ELF-1 (cell line): ENCODE measurements at regions not wholly inside any gene's neighbourhood (a gene's known extent, or its start where the extent isn't known, plus 50 kb on each side); places are given as distances from the start of the nearest gene placed in this dataset.
A peak's percentile ranks its signal among the peaks of the same experiment; 100 is the strongest.

Source experiments
- DNase-seq: peaks from one replicate; pipeline ENCODE4 v3.0.0-alpha.2; 2016; ENCODE audit warnings: low read depth, low spot score

DNA sequence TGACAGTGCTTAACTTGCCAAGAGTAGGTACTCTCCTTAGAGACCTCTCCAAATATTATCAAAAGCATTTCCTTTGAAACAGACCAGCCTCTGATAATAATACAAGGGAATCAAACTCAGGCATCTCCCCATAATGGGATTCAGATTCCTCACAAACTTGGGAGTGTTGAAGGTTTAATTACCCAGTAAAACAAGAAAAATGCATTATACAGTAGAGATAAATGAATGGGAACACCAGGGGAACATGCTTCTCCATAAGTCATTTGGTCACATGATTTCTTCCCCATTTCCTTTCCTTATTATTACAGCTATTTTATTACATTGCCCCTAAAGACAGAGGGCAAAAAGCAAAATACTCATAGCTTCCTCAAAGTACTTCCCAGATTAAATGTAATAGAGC is 325.0 kb upstream of the CDIN1 start:
- no peak for DNase-seq

DNA sequence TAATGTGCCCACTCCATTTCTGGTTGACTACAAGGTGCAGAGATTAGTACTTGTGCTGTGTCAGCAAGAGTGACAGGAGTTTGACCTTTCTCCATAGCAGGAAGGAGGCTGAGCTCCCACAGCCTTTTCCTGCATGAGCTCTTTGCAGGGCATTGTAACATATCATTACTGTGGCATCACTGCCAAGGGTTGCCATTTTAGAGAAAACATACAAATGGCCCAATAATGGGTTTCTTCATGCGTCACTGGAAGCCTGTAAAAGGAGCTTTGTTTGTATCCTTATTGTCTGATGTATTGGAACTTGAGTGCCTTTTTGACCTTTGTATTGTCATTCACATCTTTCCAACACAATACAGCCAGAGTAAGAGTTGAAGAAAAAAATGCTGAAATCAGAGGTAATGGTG is 323.0 kb upstream of the CDIN1 start:
- DNase-seq: no peak

DNA sequence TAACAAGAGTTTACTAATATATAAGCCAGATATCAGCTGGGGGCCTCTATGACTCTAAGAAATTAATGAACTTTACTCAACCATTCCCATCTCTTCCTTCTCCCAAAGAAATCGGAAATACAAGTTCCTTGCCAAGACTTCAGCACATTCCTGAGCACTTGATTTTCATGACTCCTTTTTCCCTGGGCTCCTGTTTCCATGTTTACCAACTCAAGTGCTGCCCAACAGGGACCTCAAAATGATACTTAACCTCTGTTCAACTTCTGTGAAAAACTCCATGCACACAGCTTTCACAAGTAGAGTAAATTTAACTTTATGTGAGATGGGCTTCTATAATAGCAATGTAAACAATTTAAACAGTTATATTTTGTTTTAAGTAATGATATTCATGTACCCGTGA is 315.8 kb upstream of the CDIN1 start:
- no peak for DNase-seq

- no peak for DNase-seq
Measured at GRCh38 chr15:36265422-36265821, 314.0 kb upstream of the CDIN1 start.

GRCh38 chr15:36271048-36271447 is 308.4 kb upstream of the CDIN1 start:
- DNase-seq: peak; percentile 59

GRCh38 chr15:36275656-36276055 is 303.8 kb upstream of the CDIN1 start:
- no peak for DNase-seq

GRCh38 chr15:36278219-36278618 is 301.2 kb upstream of the CDIN1 start:
- DNase-seq: peak; percentile 59

DNA sequence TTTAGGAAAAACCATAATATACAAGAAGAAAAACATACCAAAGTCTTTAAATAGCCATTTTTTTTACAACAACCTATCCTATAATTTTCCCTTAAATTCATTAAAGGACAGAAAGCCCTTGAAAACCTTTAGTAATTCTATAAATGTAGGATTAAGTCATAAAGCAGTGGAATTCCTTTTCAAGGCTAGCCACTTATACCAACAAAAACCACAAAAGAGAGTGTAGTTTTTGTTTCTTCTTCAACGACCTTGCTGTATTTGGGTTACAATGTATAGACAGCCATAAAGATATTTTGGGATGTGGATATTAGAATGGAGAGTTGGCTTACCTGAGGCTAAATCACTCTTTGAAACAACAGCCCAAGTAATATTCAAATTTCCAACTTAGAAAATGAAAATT is 296.6 kb upstream of the CDIN1 start:
- no peak for DNase-seq

GRCh38 chr15:36284911-36285310 is 294.5 kb upstream of the CDIN1 start:
- DNase-seq: no peak

- no peak for DNase-seq
Measured at GRCh38 chr15:36291501-36291900, 287.9 kb upstream of the CDIN1 start.

GRCh38 chr15:36294359-36294758 is 285.1 kb upstream of the CDIN1 start:
- DNase-seq: no peak

DNA sequence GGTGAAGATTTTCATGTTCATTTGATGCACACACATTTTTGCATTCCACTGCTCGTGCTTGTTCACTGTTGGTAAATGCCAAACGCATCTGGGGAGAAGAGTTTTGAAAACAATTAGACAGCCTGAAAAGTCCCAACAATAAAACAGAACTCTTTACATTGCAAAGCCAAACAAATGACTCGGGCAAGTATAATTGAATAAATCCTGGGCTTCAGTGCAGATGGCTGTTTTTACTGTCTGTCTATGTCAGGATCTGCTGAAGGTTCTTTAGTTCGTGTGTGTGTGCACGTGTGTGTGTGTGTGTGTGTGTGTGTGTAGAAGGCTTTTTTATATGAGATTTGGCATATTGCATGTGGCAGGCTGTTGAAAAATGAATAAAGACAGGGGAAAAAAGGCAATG is 277.5 kb upstream of the CDIN1 start:
- DNase-seq: no peak

DNA sequence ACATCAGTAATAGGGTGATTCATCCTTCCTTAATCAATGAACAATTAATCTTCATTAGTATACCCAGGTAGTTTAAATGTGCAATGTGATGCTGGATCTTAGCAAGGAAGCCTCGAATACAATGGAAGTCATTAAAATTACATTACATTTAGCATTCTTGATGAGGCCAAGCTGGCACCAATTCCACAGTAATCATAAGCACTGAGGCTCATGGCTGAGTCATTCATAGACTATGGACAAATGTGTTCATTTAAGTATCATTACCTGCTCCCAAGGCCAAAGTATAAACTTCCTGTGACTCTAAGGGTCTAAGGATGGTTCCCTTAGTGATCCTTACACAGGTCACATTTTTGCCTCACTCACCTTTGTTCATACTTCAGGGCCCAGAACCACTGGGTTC is 266.4 kb upstream of the CDIN1 start:
- DNase-seq: no peak

GRCh38 chr15:36313736-36314280 is 265.6 kb upstream of the CDIN1 start:
- DNase-seq: no peak

DNA sequence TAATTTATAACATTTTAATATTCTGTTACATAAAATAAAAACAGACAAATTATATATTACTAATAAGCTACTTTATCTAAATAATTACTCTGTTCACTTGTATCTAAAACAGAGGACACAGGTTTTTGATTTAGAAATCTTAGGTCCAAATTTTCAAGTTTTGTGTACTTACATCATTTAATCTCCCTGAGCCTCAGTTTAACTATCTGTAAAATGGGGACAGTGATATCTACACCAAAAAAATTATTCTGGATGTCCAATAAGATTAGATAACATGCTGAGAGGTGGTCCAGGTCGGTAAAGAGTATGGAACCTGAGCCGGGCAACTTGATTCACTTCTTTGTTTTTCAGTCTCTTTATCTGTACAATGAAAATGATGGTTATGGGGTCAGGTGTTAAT is 263.8 kb upstream of the CDIN1 start:
- DNase-seq: no peak

DNA sequence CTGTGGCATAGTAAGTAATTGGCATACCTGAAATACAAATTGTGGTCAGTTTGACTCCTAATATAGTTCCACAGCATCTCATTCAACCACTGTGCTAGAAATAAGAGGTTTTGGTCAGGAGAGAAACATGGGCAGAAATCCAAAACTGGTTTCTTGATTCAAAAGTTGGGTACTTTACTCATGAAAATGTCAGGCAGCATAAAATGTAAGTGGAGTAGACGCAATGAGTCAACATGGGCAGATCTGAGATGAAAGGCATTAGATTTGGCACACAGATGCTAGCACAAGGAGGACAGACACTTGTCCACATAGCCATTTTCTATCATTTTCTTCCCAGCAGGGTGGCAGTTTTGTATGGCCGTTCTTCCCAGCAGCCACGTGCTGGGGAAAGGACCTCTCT is 255.8 kb upstream of the CDIN1 start:
- DNase-seq: no peak

DNA sequence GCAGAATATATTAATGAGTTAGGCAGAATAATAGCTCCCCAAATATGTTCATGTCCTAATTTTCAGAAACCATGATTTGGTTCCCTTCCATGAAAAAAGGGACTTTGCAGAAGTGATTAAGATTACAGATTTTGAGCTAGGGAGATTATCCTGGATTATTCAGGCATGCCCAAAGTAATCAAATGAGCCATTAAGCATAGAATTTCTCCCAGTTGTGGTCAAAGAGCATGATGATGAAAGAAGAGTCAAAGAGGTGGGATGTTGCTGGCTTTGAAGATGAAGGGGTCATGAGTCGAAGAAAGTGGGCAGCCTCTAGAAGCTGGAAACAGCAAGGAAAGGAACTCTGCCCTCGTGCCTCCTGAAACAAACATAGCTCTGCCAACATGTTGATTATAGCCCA is 254.2 kb upstream of the CDIN1 start:
- no peak for DNase-seq

DNA sequence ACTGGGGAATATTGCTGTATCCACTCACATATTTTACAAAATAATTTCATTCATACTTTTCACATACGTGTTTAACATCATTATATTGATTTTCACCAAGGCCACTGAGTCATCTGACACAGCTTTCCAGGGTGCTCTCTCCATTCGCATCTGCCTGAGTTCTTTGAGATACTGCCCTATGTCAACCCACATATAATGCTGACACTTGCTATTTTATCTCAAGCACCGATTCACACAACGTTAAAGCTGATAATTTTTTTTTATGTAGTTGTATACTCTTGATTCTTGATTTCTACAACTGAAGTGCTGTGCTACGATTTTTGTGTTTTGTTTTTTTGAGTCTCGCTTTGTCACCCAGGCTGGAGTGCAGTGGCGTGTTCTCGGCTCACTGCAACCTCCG is 249.8 kb upstream of the CDIN1 start:
- no peak for DNase-seq

GRCh38 chr15:36330598-36330997 is 248.8 kb upstream of the CDIN1 start:
- DNase-seq: no peak

DNA sequence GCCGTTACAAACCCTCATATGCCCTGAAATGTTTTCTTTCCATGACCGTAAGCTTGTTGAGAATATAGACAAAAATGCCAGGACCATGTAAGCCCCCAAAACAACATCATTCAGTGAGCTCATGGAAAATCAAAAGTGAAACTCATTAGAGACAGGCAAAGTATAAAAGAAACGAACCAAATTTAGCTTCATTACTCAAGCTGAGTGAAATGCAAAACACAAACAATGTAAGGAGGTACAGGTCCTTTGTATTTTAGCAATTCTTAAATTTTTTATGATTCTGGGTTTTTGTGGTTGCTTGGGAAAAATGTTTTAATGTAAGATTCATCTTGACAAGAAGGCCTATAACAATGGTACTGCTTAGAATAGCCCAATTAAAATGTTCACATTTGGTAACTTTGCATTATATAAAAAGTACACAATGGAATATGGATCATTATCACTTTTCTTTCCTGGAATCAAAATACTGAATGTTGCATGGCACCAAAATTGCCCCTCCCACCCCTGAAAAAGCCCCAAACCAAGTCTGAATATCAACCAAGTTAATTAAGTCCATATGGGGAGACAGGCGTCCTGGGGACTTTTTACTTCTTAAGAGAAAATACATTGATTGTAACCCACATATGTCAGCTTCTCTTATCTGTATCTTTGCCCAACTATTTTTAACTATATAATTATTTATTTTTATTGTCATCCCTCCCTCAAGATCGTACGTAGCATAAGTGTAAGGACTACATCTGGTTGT is 247.7 kb upstream of the CDIN1 start:
- DNase-seq: no peak

DNA sequence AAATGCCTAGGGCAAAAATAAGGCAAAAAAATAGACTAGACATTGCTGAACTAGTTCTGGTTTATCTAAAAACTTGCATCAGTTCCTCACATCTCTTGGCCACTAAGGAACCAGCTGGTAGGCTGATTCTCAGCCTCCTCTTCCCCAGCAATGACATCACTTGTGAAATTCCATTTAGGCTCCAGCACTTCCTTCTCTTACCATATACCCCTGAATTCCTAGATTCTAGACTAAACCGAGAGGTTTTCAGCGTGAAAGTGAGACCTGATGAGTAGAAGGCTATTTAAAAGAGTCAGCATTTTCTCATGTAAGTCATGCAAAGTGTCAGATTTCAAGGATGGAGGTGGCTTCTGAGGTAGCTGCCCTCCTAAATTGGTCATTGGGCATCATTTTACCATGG is 247.1 kb upstream of the CDIN1 start:
- DNase-seq: no peak

DNA sequence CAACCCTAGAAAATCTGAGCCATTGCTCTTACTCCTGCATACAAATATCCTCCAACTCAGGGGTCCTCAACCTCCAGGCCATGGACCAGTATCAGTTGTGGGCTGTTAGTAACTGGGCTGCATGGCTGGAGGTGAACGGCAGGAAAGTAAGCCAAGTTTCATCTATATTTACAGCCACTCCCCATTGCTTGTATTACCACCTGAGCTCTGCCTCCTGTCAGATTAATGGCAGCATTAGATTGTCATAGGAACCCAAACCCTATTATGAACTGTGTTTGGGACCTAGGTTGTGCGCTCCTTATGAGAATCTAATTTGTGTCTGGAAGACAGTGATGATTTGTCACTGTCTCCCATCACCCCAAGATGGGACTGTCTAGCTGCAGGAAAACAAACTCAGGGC is 246.5 kb upstream of the CDIN1 start:
- no peak for DNase-seq

DNA sequence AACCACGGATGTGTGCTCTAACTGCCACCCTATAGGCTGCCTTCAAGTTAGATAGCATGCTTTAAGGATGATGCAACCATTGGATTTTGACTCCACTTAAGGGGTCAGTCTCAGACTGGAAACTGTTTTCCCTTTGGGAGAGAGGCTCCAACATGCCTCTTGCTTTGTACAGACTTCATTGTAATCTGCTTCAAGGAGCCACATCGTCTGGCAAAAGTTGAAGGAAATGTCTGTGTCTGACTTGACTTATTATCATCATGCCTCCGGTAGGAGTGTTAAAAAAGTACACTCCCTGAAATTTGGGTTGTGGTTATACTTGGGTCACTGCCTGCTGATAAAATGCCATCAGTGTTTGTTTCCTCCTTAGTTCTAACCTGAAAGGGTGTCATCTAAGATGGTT is 245.4 kb upstream of the CDIN1 start:
- DNase-seq: no peak

DNA sequence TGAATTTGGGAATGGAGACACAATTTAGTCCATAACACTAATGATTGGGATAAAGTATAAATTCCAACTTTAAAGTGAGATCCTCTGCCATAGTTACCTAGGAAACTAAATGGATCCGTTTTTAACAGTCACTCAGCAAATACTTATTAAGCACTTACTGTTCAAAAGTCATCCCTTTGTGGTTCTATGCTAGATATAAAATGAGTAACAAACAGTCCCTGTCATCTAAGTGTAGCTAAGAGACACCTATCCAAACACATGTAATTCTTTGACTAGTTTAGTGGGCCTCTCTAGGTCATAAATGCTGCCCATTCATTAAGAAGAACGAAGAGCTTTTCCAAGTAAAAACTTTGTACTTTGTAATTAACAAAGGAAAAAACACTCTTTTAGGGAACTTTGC is 244.2 kb upstream of the CDIN1 start:
- no peak for DNase-seq
